WTC11 (cell line): ENCODE measurements at regions not wholly inside any gene's neighbourhood (a gene's known extent, or its start where the extent isn't known, plus 50 kb on each side); places are given as distances from the start of the nearest gene placed in this dataset.

Source experiments
- ATAC-seq: fragments of 200-7000 bp; cut with Tn5 transposase; 2 replicates; pipeline ENCODE4 v1.10.0; 2021; ENCODE audit warnings: mild to moderate bottlenecking, moderate library complexity
- CTCF ChIA-PET: fragments of 300-600 bp; sonication (Branson Sonifier 250); formaldehyde crosslinking; loops from one replicate; lab custom pipeline; 2021; ENCODE audit warnings: antibody characterized with exemption; lab: Charles Lee
- POLR2A ChIA-PET: fragments of 350-600 bp; sonication (Branson Sonifier 250); formaldehyde crosslinking; loops from one replicate; lab custom pipeline; 2021; ENCODE audit warnings: antibody characterized with exemption; lab: Charles Lee
- DNase-seq: peaks from one replicate; pipeline ENCODE4 v3.0.0; 2021; ENCODE audit warnings: low spot score
- H3K27ac Mint-ChIP-seq: 2 replicates; pipeline ENCODE4 v1.8.0; 2021; ENCODE audit warnings: mixed read lengths
- H3K27me3 Mint-ChIP-seq: 2 replicates; pipeline ENCODE4 v1.8.0; 2021; ENCODE audit warnings: low read depth, mild to moderate bottlenecking, moderate library complexity, mixed read lengths
- H3K36me3 Mint-ChIP-seq: 2 replicates; pipeline ENCODE4 v1.8.0; 2021; ENCODE audit warnings: mixed read lengths
- H3K4me1 Mint-ChIP-seq: 2 replicates; pipeline ENCODE4 v1.8.0; 2022; ENCODE audit warnings: mixed read lengths
- H3K4me3 Mint-ChIP-seq: 2 replicates; pipeline ENCODE4 v1.8.0; 2021; ENCODE audit warnings: mild to moderate bottlenecking, moderate library complexity, mixed read lengths
- H3K9me3 Mint-ChIP-seq: 2 replicates; pipeline ENCODE4 v1.8.0; 2021; ENCODE audit warnings: mixed read lengths
- ATF1 ChIP-seq: sonication (generic); formaldehyde crosslinking; IDR thresholded peaks from 2 replicates; pipeline ENCODE4 v1.8.1; 2023; ENCODE audit warnings: mild to moderate bottlenecking, moderate library complexity, missing genetic modification reagents
- ATF3 ChIP-seq: sonication (generic); formaldehyde crosslinking; conservative IDR thresholded peaks from 2 replicates; pipeline ENCODE4 v1.8.1; 2022; ENCODE audit warnings: mild to moderate bottlenecking, missing genetic modification reagents
- CBFB ChIP-seq: sonication (generic); formaldehyde crosslinking; IDR thresholded peaks from 2 replicates; pipeline ENCODE4 v1.8.1; 2022; ENCODE audit warnings: mild to moderate bottlenecking, low read depth, missing genetic modification reagents
- FOXK1 ChIP-seq: sonication (generic); formaldehyde crosslinking; IDR thresholded peaks from 2 replicates; pipeline ENCODE4 v1.8.0; 2022; ENCODE audit warnings: mild to moderate bottlenecking, moderate library complexity, missing genetic modification reagents
- FOXP4 ChIP-seq: sonication (generic); formaldehyde crosslinking; IDR thresholded peaks from 2 replicates; pipeline ENCODE4 v1.8.0; 2022; ENCODE audit warnings: mild to moderate bottlenecking, missing genetic modification reagents
- HMGXB4 ChIP-seq: sonication (generic); formaldehyde crosslinking; IDR thresholded peaks from 2 replicates; pipeline ENCODE4 v1.8.1; 2023; ENCODE audit warnings: mild to moderate bottlenecking, moderate library complexity, missing genetic modification reagents
- JAZF1 ChIP-seq: fragments of 250-450 bp; sonication (Bioruptor Pico); IDR thresholded peaks from 2 replicates; pipeline ENCODE4 v1.9.0; 2021; ENCODE audit warnings: moderate library complexity, mild to moderate bottlenecking, inconsistent platforms
- JUN ChIP-seq: sonication (generic); formaldehyde crosslinking; IDR thresholded peaks from 2 replicates; pipeline ENCODE4 v1.8.0; 2023; ENCODE audit warnings: mild to moderate bottlenecking, missing genetic modification reagents
- MYBL2 ChIP-seq: sonication (generic); formaldehyde crosslinking; IDR thresholded peaks from 2 replicates; pipeline ENCODE4 v1.8.1; 2023; ENCODE audit warnings: mild to moderate bottlenecking, moderate library complexity, missing genetic modification reagents
- NR1H2 ChIP-seq: sonication (generic); formaldehyde crosslinking; IDR thresholded peaks from 2 replicates; pipeline ENCODE4 v1.9.0; 2021; ENCODE audit warnings: mild to moderate bottlenecking, moderate library complexity, missing genetic modification reagents
- OVOL2 ChIP-seq: fragments of 250-450 bp; sonication (Bioruptor Pico); IDR thresholded peaks from 2 replicates; pipeline ENCODE4 v1.9.0; 2021; ENCODE audit warnings: mild to moderate bottlenecking, borderline replicate concordance
- PRRX2 ChIP-seq: fragments of 250-450 bp; sonication (Bioruptor Pico); IDR thresholded peaks from 2 replicates; pipeline ENCODE4 v1.8.0; 2021; ENCODE audit warnings: mild to moderate bottlenecking
- SMAD3 ChIP-seq: sonication (generic); formaldehyde crosslinking; IDR thresholded peaks from 2 replicates; pipeline ENCODE4 v1.8.0; 2022; ENCODE audit warnings: missing genetic modification reagents, mild to moderate bottlenecking, borderline replicate concordance
- TCF7 ChIP-seq: sonication (generic); formaldehyde crosslinking; IDR thresholded peaks from 2 replicates; pipeline ENCODE4 v1.8.0; 2022; ENCODE audit warnings: mild to moderate bottlenecking, low read depth, missing genetic modification reagents, moderate library complexity
- ZBTB21 ChIP-seq: sonication (generic); formaldehyde crosslinking; IDR thresholded peaks from 2 replicates; pipeline ENCODE4 v1.8.1; 2023; ENCODE audit warnings: mild to moderate bottlenecking, missing genetic modification reagents, borderline replicate concordance
- ZNF219 ChIP-seq: sonication (generic); formaldehyde crosslinking; IDR thresholded peaks from 2 replicates; pipeline ENCODE4 v1.8.0; 2023; ENCODE audit warnings: missing genetic modification reagents, mild to moderate bottlenecking, borderline replicate concordance
- ZNF281 ChIP-seq: sonication (generic); formaldehyde crosslinking; IDR thresholded peaks from 2 replicates; pipeline ENCODE4 v1.8.0; 2023; ENCODE audit warnings: mild to moderate bottlenecking, missing genetic modification reagents
- TF ChIP-seq, protein P1 (sequence below): sonication (generic); formaldehyde crosslinking; IDR thresholded peaks from 2 replicates; pipeline ENCODE4 v1.8.1; 2023; ENCODE audit warnings: mild to moderate bottlenecking, missing genetic modification reagents, moderate library complexity
- TF ChIP-seq, protein P2 (sequence below): sonication (generic); formaldehyde crosslinking; IDR thresholded peaks from 2 replicates; pipeline ENCODE4 v1.8.0; 2023; ENCODE audit warnings: missing genetic modification reagents, mild to moderate bottlenecking, borderline replicate concordance
- TF ChIP-seq, protein P3 (sequence below): fragments of 250-450 bp; sonication (Bioruptor Pico); IDR thresholded peaks from 2 replicates; pipeline ENCODE4 v1.9.0; 2021; ENCODE audit warnings: mild to moderate bottlenecking

GRCh38 chr6:41406728-41407489 lies 71.5 kb downstream of the NCR2 start:
- peaks cover 34% of the 10 kb centered on the region for H3K4me1 Mint-ChIP-seq
- DNase-seq (peak; percentile 55), ATAC-seq (peak; percentile 49)
- CTCF ChIA-PET = interaction anchor here (0.9 to 3.3 kb wide), 10 partner anchors 11 to 299 kb away, joined by 3 to 24 read pairs (median 10); no protein-coding TSS in a partner anchor
- no peak overlapping the region for H3K27ac Mint-ChIP-seq
- H3K4me3 Mint-ChIP-seq = peak overlapping the region; percentile 55
- no peaks in the 10 kb centered on the region for H3K9me3 Mint-ChIP-seq
- POLR2A ChIA-PET = interaction anchor here (0.6 to 0.7 kb wide), 2 partner anchors 20 to 32 kb away, joined by 3 to 10 read pairs; no protein-coding TSS in a partner anchor
- H3K27me3 Mint-ChIP-seq = peaks cover 100% of the 10 kb centered on the region
- H3K36me3 Mint-ChIP-seq = no peaks in the 10 kb centered on the region
- TF ChIP-seq PRRX2 (CRISPR knock-in tag) (no peak), ZNF281 (CRISPR knock-in tag) (no peak), CBFB (peak; percentile 68; the same call in 1 of the 2 replicates), ATF1 (no peak), JAZF1 (CRISPR knock-in tag) (no peak), SMAD3 (CRISPR knock-in tag) (peak; percentile 55), NR1H2 (CRISPR knock-in tag) (no peak), JUN (CRISPR knock-in tag) (peak; percentile 49; the same call in 1 of the 2 replicates), TCF7 (CRISPR knock-in tag) (peak; percentile 35; the same call in 1 of the 2 replicates), ZNF219 (CRISPR knock-in tag) (no peak), ATF3 (no peak), ZBTB21 (CRISPR knock-in tag) (peak; percentile 51; the same call in 1 of the 2 replicates), FOXK1 (CRISPR knock-in tag) (peak; percentile 60; the same call in 1 of the 2 replicates), MYBL2 (CRISPR knock-in tag) (peak; percentile 80), HMGXB4 (CRISPR knock-in tag) (0 out of 2 replicates have a peak, but pooled peaks have one; percentile 32), FOXP4 (peak; percentile 70), OVOL2 (CRISPR knock-in tag) (no peak)
- TF ChIP-seq, protein P1, sequence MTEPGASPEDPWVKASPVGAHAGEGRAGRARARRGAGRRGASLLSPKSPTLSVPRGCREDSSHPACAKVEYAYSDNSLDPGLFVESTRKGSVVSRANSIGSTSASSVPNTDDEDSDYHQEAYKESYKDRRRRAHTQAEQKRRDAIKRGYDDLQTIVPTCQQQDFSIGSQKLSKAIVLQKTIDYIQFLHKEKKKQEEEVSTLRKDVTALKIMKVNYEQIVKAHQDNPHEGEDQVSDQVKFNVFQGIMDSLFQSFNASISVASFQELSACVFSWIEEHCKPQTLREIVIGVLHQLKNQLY = no peak
- TF ChIP-seq, protein P2, sequence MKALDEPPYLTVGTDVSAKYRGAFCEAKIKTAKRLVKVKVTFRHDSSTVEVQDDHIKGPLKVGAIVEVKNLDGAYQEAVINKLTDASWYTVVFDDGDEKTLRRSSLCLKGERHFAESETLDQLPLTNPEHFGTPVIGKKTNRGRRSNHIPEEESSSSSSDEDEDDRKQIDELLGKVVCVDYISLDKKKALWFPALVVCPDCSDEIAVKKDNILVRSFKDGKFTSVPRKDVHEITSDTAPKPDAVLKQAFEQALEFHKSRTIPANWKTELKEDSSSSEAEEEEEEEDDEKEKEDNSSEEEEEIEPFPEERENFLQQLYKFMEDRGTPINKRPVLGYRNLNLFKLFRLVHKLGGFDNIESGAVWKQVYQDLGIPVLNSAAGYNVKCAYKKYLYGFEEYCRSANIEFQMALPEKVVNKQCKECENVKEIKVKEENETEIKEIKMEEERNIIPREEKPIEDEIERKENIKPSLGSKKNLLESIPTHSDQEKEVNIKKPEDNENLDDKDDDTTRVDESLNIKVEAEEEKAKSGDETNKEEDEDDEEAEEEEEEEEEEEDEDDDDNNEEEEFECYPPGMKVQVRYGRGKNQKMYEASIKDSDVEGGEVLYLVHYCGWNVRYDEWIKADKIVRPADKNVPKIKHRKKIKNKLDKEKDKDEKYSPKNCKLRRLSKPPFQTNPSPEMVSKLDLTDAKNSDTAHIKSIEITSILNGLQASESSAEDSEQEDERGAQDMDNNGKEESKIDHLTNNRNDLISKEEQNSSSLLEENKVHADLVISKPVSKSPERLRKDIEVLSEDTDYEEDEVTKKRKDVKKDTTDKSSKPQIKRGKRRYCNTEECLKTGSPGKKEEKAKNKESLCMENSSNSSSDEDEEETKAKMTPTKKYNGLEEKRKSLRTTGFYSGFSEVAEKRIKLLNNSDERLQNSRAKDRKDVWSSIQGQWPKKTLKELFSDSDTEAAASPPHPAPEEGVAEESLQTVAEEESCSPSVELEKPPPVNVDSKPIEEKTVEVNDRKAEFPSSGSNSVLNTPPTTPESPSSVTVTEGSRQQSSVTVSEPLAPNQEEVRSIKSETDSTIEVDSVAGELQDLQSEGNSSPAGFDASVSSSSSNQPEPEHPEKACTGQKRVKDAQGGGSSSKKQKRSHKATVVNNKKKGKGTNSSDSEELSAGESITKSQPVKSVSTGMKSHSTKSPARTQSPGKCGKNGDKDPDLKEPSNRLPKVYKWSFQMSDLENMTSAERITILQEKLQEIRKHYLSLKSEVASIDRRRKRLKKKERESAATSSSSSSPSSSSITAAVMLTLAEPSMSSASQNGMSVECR (CRISPR knock-in tag) = peak; percentile 66; the same call in 1 of the 2 replicates
- TF ChIP-seq, protein P3, sequence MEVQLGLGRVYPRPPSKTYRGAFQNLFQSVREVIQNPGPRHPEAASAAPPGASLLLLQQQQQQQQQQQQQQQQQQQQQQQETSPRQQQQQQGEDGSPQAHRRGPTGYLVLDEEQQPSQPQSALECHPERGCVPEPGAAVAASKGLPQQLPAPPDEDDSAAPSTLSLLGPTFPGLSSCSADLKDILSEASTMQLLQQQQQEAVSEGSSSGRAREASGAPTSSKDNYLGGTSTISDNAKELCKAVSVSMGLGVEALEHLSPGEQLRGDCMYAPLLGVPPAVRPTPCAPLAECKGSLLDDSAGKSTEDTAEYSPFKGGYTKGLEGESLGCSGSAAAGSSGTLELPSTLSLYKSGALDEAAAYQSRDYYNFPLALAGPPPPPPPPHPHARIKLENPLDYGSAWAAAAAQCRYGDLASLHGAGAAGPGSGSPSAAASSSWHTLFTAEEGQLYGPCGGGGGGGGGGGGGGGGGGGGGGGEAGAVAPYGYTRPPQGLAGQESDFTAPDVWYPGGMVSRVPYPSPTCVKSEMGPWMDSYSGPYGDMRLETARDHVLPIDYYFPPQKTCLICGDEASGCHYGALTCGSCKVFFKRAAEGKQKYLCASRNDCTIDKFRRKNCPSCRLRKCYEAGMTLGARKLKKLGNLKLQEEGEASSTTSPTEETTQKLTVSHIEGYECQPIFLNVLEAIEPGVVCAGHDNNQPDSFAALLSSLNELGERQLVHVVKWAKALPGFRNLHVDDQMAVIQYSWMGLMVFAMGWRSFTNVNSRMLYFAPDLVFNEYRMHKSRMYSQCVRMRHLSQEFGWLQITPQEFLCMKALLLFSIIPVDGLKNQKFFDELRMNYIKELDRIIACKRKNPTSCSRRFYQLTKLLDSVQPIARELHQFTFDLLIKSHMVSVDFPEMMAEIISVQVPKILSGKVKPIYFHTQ = no peak
